Panc1 (cell line): ENCODE measurements at regions not wholly inside any gene's neighbourhood (a gene's known extent, or its start where the extent isn't known, plus 50 kb on each side); places are given as distances from the start of the nearest gene placed in this dataset.

Experiments used
- ATAC-seq: fragments of 200-7000 bp; cut with Tn5 transposase; 2 replicates; pipeline ENCODE4 v1.9.1; 2020; ENCODE audit warnings: mild to moderate bottlenecking, moderate library complexity
- BruUV-seq: library from RNA; stranded (reverse); fragments of 400-500 nt; replicated peaks from 2 replicates; lab custom pipeline; 2021; lab: Mats Ljungman, UMichigan
- CTCF ChIA-PET: fragments of 300-600 bp; sonication (Branson Sonifier 250); formaldehyde crosslinking; loops from one replicate; lab custom pipeline; 2022; ENCODE audit warnings: antibody characterized with exemption; lab: Charles Lee
- POLR2A ChIA-PET: fragments of 300-600 bp; sonication (Branson Sonifier 250); formaldehyde crosslinking; loops from one replicate; lab custom pipeline; 2022; ENCODE audit warnings: antibody characterized with exemption; lab: Charles Lee
- DNase-seq: peaks from one replicate; pipeline ENCODE4 v3.0.0-alpha.2; 2010; ENCODE audit warnings: low read depth, low spot score
- H3K27ac ChIP-seq: 2 replicates; pipeline ENCODE4 v1.5.1; 2011; ENCODE audit warnings: mild to moderate bottlenecking, low read length, inconsistent platforms
- H3K27me3 ChIP-seq: fragments of 200-500 bp; sonication (Bioruptor generic); 2 replicates; pipeline ENCODE4 v1.6.0; 2014; ENCODE audit warnings: low read length, inconsistent platforms; ENCODE audit not compliant: control insufficient read depth, insufficient read depth
- H3K36me3 ChIP-seq: fragments of 200-500 bp; sonication (Bioruptor generic); 2 replicates; pipeline ENCODE4 v1.5.1; 2014; ENCODE audit warnings: inconsistent platforms, mild to moderate bottlenecking, low read length, moderate library complexity; ENCODE audit not compliant: control insufficient read depth, insufficient read depth
- H3K4me1 ChIP-seq: 2 replicates; pipeline ENCODE4 v1.5.1; 2011; ENCODE audit warnings: inconsistent platforms, mild to moderate bottlenecking, low read length, moderate library complexity; ENCODE audit not compliant: control insufficient read depth, insufficient read depth
- H3K4me3 ChIP-seq, 2 experiments: 2 replicates each; pipeline ENCODE4 v1.5.1; 2011 to 2012; ENCODE audit warnings: low read depth in 2 of 2, low read length in 2 of 2, mild to moderate bottlenecking in 2 of 2, inconsistent platforms in 1 of 2, moderate library complexity in 1 of 2
- H3K9me3 ChIP-seq: fragments of 200-500 bp; sonication (Bioruptor generic); 2 replicates; pipeline ENCODE4 v1.5.1; 2014; ENCODE audit warnings: low read depth, mild to moderate bottlenecking, inconsistent platforms, low read length, moderate library complexity; ENCODE audit not compliant: control insufficient read depth, insufficient read depth
- POLR2AphosphoS5 ChIP-seq: IDR thresholded peaks from 2 replicates; pipeline ENCODE4 v1.6.1; 2012; ENCODE audit warnings: mild to moderate bottlenecking, low read depth, low read length, moderate library complexity
- SIN3A ChIP-seq: IDR thresholded peaks from 2 replicates; pipeline ENCODE4 v1.6.1; 2012; ENCODE audit warnings: low read depth, mild to moderate bottlenecking, low read length, moderate library complexity, borderline replicate concordance; ENCODE audit not compliant: insufficient read depth
- TCF7L2 ChIP-seq: IDR thresholded peaks from 2 replicates; pipeline ENCODE4 v1.6.1; 2011; ENCODE audit warnings: mild to moderate bottlenecking, low read depth, low read length, inconsistent platforms
- in situ Hi-C: cut with HindIII; loops from 2 replicates; pipeline ENCODE4 v1.10.0; 2016; ENCODE audit warnings: low sequenced_read_pairs, low pct_unique_long_range_greater_than_20kb
- intact Hi-C: fragments of 100-400 bp; cut with micrococcal nuclease; formaldehyde crosslinking; loops from one replicate; pipeline ENCODE4 v1.10.0; 2022; ENCODE audit not compliant: unreplicated experiment
- TF ChIP-seq, protein P1 (sequence below): fragments of 450-650 bp; IDR thresholded peaks from 2 replicates; pipeline ENCODE4 v1.5.1; 2017; ENCODE audit warnings: mild to moderate bottlenecking
- TF ChIP-seq, protein P2 (sequence below), 2 experiments: IDR thresholded peaks; 2 replicates each; pipeline ENCODE4 v1.6.1; 2011 to 2012; ENCODE audit warnings: low read depth in 2 of 2, control low read depth in 1 of 2, low read length in 1 of 2, mild to moderate bottlenecking in 1 of 2, moderate library complexity in 1 of 2; ENCODE audit not compliant: insufficient read depth in 1 of 2

DNA sequence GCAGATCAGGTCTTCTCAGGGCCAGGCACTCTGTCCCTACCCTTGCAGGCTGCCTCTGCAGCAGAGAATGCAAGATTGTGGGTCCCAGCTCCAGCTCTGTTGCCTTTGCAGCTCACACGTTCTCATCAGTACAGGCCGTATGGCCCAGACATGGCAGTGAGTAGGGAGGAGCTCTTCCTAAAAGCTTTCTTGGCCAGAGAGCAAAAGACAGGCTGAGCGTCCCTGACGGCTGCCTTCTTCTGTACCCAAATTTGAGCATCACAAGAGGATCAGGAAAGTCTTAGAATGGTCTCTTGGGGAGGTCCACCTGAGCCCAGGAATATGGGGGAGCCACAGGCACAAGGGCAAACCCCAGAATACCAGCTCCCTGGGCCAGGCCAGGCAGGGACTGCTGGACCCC lies 266.3 kb upstream of the ZMIZ1 start:
- in situ Hi-C loops = no loop called here
- Histone ChIP-seq H3K27ac (no peak overlapping the region), H3K9me3 (no peaks in the 10 kb centered on the region), H3K27me3 (no peaks in the 10 kb centered on the region; the same call in 1 of the 2 replicates), H3K4me3 (no peak overlapping the region), H3K36me3 (no peaks in the 10 kb centered on the region), H3K4me1 (no peaks in the 10 kb centered on the region; the same call in 1 of the 2 replicates)
- TF ChIP-seq POLR2AphosphoS5 (no peak), TCF7L2 (no peak), SIN3A (no peak)
- TF ChIP-seq, protein P1, sequence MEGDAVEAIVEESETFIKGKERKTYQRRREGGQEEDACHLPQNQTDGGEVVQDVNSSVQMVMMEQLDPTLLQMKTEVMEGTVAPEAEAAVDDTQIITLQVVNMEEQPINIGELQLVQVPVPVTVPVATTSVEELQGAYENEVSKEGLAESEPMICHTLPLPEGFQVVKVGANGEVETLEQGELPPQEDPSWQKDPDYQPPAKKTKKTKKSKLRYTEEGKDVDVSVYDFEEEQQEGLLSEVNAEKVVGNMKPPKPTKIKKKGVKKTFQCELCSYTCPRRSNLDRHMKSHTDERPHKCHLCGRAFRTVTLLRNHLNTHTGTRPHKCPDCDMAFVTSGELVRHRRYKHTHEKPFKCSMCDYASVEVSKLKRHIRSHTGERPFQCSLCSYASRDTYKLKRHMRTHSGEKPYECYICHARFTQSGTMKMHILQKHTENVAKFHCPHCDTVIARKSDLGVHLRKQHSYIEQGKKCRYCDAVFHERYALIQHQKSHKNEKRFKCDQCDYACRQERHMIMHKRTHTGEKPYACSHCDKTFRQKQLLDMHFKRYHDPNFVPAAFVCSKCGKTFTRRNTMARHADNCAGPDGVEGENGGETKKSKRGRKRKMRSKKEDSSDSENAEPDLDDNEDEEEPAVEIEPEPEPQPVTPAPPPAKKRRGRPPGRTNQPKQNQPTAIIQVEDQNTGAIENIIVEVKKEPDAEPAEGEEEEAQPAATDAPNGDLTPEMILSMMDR = no peak
- TF ChIP-seq, protein P2, sequence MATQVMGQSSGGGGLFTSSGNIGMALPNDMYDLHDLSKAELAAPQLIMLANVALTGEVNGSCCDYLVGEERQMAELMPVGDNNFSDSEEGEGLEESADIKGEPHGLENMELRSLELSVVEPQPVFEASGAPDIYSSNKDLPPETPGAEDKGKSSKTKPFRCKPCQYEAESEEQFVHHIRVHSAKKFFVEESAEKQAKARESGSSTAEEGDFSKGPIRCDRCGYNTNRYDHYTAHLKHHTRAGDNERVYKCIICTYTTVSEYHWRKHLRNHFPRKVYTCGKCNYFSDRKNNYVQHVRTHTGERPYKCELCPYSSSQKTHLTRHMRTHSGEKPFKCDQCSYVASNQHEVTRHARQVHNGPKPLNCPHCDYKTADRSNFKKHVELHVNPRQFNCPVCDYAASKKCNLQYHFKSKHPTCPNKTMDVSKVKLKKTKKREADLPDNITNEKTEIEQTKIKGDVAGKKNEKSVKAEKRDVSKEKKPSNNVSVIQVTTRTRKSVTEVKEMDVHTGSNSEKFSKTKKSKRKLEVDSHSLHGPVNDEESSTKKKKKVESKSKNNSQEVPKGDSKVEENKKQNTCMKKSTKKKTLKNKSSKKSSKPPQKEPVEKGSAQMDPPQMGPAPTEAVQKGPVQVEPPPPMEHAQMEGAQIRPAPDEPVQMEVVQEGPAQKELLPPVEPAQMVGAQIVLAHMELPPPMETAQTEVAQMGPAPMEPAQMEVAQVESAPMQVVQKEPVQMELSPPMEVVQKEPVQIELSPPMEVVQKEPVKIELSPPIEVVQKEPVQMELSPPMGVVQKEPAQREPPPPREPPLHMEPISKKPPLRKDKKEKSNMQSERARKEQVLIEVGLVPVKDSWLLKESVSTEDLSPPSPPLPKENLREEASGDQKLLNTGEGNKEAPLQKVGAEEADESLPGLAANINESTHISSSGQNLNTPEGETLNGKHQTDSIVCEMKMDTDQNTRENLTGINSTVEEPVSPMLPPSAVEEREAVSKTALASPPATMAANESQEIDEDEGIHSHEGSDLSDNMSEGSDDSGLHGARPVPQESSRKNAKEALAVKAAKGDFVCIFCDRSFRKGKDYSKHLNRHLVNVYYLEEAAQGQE (IDR thresholded peaks at IDR 0.05; ENCODE audit: insufficient read depth in 1 of 2, low read depth in 2 of 2, low read length in 1 of 2) = no peak
- BruUV-seq = no TSS peak
- CTCF ChIA-PET = no interaction called here
- intact Hi-C loops = no loop called here
- POLR2A ChIA-PET = no interaction called here
- DNase-seq (no peak), ATAC-seq (no peak)

DNA sequence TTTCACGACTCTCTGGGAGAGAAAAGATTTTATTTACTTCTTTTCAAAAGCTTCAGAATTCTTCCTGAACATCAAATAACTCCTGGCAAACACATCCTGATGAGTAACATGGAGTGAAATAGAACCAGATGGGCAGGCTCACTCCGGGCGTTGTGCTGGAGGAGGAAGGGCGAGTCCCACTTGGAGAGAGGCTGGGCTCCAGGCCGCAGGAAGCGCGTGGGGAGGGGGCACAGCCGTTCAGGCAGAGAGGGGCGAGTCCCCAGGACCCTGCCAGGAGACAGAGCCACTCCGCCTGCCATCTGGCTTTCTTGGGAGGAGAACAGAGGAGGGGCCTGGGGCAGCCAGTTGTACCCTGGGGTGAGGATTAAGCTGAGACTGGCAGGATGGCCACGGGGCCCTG lies 265.9 kb upstream of the ZMIZ1 start:
- ChIA-PET CTCF (no interaction called here), POLR2A (no interaction called here)
- H3K4me3 ChIP-seq = no peak overlapping the region
- no peaks in the 10 kb centered on the region for H3K36me3 ChIP-seq
- H3K4me1 ChIP-seq = no peaks in the 10 kb centered on the region; the same call in 1 of the 2 replicates
- no peak for DNase-seq
- intact Hi-C loops = no loop called here
- no peaks in the 10 kb centered on the region; the same call in 1 of the 2 replicates for H3K27me3 ChIP-seq
- in situ Hi-C loops = no loop called here
- BruUV-seq = no TSS peak
- no peak for ATAC-seq
- H3K9me3 ChIP-seq = no peaks in the 10 kb centered on the region
- TF ChIP-seq, protein P2 (IDR thresholded peaks at IDR 0.05; ENCODE audit: insufficient read depth in 1 of 2, low read depth in 2 of 2, low read length in 1 of 2) = no peak
- H3K27ac ChIP-seq = no peak overlapping the region
